ENCODE measurements at regions not wholly inside any gene's neighbourhood (a gene's known extent, or its start where the extent isn't known, plus 50 kb on each side); places are given as distances from the start of the nearest gene placed in this dataset.

DNA sequence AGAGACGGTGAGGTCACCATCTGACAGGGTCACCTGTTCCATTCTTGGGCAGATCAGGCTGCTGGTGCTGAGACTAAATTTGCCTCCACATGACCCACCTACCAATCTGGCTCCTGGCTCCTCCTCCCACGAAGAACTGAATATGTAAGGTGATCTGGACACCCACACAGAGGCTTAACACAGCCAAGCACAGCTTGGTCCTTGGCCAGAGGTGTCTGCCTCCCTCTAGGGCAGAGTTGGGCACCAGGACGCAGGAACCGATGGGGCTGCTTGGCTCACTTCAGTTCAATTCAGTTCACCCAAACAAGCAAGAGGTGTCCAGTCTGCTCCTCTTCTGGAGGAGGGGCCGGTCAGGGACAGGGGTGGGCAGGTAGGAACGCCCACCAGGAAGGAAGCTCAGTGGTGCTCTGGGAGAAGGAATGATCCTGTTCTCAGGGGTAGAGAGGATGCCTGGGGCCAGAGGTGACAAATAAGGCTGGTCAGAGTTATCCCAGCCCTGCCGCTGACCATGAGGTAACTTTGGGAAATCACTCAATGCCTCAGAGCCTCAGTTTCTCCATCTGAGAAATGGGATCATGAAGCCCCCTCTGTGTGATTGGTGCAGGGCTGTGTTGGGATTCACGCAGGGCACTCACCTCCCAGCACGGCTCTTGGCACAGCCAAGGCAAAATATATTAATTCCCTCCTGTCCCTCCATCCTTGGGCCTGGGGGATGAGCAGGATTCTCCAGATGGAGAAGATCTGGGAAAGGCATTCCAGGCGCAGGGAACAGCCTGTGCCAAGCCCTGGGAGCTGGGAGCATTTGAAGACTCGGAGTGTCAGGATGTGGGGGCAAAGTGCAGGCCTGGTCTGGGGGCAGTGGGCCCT, 284.5 kb downstream of the PTPRU start:
- no peak for DNase-seq

DNA sequence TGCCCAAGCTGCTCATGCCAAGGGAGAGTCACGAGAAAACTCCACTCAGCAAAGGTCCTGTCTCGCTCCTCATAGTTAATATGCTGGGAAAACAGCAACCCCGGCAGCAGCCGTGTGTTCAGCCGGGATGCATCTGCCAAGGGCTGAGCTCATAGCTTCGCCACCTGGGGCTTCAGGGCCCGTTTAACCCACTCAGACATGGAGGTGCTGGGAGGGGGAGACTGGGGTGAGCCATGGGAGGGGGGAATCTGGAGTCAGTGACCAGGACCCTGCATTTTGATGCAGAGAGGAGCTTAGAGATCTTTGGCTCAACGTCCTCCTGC, 283.4 kb downstream of the PTPRU start:
- DNase-seq: no peak

DNA sequence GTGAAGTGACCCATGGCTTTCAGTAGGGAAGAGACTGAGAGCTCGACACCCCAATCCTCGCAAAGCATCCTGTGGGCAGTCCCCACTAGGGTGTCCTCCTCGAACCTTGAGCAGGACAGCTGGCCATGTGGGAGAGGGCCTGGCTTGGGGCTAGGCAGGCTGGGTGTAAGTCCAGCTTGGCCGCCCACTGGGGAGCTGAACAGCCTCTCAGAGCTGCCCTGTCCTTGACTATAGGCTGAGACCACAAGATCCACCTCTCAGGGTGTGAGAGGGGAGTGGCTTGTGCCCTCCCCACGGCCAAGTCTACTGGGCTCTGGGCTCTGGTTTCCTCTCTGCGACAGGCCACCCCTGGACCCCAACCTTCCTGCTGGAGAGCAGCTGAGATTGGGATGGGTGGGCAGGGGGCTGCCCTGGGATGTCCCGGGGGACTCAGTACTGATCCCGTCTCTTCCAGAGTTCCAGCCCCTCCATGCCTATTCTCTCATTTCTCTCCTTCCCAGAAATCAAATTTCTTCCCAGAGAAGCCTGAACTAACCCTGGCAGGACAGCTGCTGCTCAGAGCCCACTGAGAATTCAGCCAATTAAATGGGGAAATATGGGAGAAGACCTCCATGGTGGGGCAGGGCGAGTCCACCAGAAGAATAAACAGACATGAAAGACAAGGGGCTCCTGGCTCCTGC, 282.9 kb downstream of the PTPRU start:
- DNase-seq: no peak

DNA sequence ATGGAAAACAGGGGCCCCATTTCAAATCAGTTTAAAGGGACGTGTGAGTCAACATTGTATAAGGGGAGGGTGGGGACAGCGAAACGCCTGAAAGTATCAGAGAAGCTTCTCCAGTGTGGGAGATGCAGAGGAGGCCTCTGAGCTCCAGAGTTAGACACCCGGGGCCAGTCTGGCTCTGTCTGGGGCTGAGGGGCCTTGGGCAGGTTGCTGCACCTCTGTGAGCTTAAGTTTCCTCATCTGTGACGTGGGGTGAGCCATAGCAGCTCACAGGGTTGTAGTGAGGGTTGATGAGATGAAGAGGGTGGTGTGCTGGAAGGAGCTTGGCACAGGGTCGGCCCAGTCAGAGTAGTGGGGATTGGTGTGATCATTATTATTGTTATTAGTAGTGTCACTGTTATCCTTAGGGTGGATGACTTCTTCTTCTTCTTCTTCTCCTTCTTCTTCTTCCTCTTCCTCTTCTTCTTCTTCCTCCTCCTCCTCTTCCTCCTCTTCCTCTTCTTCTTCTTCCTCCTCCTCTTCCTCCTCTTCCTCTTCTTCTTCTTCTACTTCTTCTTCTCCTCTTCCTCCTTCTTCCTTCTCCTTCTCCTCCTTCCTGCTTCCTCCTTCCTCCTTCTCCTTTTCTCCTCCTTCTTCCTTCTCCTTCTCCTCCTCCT, 282.0 kb downstream of the PTPRU start:
- DNase-seq: no peak

DNA sequence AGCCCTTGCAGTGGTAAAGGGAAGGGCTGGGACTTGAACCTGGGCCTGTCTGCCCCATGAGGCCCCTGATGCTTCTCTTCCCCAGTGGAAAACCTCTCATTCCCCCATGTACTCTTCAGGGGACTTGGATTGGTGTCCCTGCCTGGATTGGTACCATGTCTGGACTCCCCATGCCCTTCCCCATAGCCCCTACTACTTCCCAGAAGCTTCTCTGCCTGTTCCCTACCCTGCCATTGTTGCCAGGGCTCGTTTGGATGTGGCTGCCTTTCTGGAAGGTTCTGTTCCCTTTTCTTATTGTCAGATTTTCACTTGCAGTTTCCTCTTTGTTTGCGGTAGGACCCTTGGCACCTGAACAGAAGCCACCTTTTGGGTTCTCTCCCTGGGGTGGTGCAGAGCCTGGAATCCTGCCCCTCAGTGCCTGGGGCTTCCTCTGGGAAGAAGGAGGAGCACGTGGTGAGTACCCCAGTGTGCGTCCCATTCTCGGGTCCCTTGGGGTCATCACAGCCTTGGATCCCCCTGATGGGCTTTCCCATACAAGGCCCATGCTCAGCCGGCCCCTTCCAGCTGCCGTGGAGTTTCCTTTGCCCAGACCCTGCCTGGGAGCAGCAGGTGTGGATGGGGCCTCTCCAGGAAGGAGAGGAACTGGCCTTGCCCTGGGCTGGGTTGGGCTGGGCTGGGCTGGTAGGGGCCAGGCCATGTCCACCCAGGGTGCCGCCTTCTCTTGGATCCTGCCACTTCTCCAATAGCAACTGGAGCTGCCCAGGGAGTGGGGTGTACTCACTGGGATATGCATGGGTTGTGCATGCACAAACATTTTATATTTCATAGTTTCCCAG, 281.1 kb downstream of the PTPRU start:
- DNase-seq: no peak

DNA sequence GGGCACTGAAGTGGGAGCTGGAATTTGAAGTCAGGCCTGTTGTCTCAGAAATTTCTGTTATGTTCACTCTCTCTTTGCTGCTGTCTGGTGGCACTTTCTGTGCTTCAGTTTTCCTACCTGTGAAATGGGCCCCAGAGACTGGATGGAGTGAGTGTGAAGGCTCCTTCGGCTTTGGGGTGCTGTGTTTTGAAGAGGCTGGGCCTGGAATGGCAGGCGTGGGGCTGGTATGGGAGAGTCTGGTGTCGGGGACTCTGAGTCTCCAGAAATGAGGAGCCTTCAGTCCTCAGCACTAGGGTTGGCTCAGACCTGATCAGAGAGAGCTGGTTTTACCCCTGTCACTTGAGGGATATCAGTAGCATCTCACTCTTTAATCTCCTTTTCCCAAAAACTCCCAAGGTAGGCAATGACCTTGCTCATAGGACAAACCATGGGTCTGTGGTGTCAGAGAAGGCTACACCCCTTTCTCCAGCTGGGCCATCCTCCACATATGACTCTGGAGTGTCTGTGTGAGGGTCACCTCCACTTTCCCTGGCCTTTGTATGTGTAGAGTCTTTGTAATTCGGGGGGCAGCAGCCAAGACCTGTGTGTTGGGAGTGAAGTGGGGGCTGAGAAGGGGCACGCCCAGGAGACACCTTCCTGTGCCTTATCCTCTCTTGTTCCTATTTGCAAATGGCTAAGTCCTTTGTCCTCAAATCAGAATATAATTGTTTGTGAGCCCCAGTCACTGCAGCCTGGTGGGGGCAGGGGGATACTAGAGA, 279.9 kb downstream of the PTPRU start:
- no peak for DNase-seq

DNA sequence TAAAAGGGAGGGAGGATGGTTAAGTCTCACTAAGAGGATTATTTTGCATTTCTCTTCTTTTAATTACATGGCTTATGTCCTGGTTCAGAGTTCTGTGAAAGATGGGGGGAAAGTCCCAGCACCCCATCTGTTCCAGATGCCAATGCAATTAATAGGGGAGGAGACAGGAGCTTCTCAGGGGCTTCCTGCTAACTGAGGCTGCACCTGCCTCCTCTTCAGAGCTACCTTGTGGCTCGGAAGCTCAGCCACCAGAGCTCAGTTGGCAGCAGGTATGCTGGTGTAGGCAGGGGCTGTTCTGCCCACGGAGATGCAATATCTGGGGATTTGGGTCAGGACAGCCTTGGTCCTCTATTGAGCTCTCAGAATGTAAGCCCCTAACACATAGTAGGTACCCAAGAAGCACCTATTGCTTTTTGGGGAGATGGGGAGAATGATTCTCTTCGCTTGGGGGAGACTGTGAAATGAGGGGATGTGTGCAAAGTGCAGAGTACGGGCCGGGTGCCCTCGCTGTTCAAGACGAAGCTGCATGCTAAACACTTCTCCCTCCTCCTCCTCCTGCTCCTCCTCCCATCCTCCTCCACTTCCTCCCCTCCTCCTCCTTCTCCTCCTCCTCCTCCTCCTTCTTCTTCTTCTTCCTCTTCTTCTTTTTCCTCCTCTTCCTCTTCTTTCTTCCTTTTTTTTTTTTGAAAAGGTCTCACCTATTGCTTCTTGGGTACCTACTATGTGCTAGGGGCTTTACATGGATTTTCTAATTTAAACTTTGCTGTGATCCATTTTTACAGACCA, 279.0 kb downstream of the PTPRU start:
- DNase-seq: no peak

DNA sequence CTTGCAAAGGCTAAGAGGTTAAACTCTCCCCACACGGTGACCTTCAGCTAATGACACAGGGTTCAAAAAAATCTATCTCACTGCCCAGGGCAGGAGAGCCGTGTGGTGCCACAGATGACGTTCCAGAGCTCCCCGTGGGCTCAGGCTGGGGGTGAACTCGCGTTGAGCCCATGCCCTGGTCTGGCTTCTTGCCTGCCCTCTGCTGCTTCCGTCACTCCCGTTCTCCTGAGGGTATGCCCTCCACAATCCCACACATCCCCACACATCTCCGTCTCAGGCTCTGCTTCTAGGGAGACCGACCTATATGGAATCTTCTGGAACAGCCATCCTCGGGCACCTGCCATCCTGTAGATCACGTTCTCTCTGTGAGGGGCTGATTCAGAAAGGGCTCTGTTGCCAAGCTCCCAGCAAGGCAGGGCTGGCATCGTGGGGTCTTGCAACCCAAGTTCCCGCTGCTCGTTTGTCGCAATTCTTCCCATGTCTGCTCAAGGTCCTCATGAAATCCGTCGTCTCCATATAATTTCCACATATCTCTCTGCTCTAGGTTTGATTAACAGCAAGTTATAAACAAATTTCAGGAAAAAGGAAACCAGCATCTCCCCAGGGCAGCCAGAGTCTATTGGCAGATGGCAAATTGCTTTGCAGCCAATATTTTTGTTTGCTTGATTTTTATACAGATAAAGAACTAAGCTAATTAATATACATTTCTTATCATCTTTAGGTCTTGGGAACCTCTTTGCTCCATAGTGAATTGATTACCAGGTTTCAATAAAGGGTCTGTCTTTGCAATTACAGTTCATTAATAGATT, 278.2 kb downstream of the PTPRU start:
- DNase-seq: no peak

DNA sequence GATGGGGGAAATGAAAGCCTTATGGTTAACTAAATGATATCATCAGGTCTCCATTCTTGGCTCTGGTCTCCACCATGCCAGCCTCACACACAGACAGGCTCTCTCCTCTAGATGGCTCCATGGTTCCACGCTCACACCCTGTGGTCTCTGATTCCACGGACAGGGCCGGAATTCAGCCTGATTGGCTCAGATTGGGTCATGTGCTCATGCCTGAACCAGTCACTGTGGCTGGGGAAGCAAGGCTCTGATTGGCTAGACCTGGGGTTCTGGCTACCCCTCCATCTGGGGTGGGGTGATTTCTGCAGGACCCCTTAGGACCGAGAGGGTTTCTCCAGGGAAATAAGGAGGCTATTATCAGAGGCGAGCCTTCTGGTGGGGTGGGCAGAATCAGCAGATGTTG, 277.0 kb downstream of the PTPRU start:
- no peak for DNase-seq

DNA sequence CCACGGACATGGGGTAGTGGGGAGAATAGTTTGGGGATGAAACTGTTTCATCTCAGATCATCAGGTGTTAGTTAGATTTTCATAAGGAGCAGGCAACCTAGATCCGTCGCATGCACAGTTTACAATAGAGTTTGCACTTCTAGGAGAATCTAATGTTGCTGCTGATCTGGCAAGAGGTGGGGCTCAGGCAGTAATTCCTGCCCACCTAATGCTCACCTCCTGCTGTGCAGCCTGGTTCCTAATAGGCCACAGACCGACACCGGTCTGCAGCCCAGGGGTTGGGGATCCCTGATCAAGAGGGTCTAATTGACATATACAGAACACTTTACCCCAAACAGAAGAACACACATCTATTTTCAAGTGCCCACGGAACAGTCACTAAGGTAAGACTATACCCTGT, 275.1 kb downstream of the PTPRU start:
- no peak for DNase-seq

DNA sequence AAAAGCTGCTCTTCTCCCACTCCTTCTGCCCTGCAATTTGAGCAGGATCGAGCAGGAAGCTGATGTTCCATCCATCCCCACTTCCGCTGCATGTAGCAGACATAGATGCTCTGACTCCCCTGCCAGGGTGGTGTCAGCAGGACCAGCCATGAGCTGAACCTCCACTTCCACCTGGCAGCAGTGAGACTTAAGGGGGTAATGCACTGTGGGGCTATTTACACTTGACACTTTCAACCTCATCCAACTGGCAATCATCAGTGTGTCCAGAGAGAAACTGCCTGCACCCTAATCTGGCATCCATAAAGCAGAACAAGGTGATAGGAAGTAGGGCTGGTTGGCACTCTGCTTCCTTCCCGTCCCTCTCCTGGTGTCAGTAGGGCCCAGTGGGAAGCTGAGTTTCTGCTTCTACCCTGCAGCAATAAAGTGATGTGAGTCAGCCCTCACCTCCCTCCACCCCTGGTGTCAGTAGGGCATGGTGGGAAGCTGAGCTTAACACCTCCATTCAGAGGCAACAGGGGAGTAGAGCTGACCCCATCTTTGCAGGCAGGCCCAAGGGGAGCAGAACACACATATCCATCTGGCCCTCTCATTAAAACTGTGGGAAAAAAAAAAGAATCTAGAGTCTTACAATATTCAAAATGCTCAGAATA, 272.3 kb downstream of the PTPRU start:
- DNase-seq: no peak

DNA sequence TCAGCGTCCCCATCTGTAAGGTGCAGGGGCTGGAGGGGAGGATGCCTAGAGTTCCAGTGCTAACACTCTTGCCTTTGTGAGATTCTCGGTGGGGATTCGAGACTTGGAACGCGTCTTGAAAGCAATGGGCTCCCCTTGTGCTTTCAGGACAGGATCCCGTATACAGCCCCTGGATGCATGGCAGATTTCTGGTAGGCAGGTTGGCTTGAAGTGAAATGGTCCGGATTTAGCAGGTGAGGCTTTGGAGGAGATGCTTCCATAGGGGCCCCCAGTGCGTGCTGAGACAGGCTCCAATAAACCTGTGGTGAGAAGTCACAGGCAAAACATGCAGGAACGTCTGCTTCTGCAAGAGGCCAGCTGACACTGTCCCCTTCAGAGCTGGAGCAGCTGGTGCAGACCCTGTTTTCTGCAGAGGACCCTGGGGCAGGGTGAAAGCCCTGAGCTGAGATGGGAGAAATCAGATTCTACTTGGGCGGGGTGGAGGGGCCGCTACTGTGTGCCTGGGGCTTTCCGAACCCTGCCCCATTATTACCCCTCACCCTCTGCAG, 270.4 kb downstream of the PTPRU start:
- DNase-seq: no peak

DNA sequence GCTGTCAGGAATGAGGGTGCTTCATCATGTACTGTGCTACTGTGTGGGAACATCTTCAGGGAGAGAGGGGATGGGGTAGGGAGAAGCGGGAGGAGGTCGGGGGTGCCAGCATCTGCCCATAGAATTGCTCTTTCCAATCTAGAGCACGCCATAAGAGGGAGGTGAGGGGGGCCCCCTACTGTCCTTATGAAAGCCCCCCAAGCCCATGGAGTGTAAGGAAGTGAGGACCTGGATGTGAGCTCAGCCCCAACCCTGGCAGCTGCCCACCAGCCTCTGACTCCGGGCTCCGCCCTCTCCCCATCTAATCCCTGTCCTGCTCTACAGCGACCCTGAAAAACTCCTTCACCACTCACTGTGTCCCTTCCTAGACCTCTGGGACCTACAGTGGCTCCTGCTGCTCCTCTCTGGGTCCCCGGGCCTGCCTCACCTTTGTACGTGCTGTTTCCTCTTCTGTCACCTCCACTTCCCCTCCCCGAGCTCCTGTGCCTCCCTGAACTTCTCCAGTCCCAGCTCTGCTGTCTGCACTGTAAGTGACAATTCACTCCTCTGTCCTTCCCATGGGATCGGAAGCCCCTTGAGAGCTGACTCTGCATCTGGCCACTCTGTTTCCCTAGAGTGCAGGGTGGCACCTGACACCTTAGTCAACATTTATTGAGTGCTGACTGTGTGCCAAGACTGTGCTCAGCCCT, 269.4 kb downstream of the PTPRU start:
- no peak for DNase-seq

DNA sequence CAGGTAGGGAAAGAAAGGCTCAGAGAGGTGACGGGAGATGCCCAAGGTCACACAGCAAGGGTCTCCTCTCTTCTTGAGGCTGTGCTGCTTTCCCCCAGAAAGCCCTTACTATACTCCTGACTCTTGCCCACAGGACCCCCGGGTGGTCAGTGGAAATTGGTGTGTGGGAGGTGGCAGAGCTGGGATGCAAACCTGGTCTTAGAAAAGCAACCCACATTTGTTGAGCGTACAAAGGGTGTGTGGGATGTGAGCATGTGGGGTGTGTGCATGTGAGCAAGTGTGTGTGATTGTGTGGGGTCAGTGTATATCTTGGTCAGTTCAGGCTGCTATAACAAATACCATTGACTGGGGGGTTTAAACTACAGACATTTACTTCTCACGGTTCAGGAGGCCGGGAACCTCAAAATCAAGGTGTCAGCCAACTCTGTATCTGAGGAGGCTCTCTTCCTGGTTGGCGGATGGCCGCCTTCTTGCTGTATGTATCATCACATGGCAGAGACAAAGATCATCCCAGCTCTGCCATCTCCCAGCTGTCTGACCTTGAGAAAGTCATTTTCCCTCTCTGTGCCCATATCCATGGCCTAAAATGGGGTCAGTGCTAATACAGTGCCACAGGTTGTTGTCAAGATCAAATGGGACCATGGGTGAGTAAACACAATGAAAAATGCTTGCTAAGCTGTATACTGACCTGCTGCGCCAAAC, 268.5 kb downstream of the PTPRU start:
- DNase-seq: no peak

DNA sequence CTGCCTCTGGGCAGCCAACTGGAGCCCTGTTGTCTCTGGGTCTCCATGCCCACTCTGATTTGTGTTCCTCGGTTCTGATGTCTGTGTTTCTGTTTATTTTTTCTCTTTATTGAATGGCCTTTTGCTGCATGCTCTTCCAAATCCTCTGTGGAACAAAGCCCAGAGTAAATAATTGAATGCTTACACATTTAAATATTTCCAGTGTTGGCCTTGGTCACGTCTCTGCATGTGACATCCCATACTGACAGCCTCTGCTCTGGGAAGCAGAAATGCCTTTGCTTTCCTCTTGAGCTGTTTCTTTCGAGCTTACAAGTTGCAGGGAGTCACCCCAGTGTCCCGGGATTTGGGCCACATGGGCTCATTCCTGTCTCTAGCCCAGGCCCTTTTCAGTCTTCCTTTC, 267.9 kb downstream of the PTPRU start:
- DNase-seq: no peak

DNA sequence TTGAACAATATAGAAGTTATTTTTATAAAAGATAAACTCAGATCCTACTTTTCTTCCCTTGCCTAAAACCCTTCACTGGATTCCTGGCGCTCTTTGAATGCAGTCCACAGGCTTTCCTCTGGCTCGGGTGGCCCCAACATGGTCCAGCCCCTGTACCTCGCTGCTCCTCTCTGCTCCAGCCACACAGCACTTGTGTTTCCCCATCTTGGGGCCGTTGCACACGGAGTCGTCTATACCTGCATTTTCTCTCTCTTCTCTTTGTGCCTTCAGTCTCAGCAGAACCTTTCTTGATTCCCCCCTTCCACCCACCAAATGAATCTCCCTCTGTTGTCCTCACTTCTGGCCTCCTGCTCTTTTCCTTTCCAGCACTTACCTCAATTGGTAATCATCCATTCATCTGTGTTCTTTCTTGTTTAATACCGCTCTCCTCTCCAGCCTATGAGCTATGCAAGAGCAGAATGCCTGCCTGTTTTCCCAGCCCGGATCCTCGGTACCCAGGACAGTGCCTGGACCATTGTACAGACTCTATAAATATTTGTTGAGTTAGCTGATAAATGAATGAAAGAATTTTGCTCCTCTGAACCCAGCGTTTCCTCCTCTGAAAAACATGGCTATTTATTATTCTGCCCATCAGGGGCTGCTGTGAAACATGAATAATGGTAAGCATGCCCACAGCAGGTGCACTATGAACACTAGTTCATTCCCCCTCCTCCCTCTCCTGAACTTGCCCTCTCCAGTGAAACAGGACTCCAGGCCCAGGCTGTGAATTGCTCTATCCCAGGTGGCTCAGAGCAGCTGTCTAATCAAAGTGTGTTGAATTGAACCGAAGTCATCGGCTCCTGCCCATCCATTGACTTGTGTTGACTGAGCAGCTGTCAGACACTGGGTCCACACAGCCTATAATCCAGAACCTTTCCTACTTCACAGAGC, 266.9 kb downstream of the PTPRU start:
- DNase-seq: no peak

DNA sequence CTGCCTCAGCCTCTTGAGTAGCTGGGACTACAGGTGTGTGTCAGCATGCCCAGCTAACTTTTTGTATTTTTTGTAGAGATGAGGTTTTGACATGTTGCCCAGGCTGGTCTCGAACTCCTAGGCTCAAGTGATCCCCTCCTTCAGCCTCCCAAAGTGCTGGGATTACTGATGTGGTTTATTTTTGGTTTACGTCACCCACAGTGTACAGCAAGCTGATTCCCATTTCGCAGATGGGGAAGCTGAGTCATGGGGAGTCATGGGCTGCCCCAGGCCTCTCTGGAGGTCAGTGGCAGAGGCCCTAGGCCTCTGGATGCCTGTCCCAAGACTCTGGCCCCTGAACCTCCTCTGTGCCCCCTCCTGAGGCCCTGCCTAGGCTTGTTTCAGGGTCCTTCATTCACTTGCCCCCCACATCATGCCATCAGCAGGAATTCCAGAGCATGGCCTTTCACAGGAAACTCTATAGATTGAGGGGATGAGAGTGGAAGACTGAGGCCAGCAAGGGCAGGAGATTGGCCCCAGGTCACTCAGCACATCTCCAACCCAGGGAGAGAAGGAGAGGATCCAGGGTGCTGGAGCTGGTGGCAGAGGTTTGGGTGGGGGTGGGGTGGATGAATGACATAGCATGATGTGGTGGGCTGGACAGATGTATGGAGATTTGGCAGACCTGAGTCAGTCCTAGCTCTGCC, 266.0 kb downstream of the PTPRU start:
- no peak for DNase-seq

Data from bone marrow (tissue), 2 donors.